ENCODE measurements at regions not wholly inside any gene's neighbourhood (a gene's known extent, or its start where the extent isn't known, plus 50 kb on each side); places are given as distances from the start of the nearest gene placed in this dataset.
A peak's percentile ranks its signal among the peaks of the same experiment; 100 is the strongest.

DNA sequence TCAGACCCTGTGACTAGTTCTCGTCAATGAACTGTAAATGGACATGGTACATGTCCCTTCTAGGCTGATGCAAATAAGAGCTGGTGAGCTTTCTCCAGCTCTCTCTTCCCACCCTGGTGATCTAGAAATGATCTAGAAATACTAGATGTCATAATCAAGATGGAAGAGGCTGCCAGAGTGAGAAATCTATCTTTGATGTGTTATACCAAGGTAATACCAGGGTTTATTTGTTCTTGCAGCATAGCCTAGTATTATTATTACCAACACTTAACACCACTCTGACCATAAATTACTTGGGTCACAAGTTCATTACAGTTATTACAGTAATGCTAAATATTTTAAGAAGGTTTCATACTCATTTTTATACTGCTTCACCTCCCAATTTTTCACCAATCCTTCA is 138.4 kb upstream of the LMCD1 start:
- TF ChIP-seq, protein P1, sequence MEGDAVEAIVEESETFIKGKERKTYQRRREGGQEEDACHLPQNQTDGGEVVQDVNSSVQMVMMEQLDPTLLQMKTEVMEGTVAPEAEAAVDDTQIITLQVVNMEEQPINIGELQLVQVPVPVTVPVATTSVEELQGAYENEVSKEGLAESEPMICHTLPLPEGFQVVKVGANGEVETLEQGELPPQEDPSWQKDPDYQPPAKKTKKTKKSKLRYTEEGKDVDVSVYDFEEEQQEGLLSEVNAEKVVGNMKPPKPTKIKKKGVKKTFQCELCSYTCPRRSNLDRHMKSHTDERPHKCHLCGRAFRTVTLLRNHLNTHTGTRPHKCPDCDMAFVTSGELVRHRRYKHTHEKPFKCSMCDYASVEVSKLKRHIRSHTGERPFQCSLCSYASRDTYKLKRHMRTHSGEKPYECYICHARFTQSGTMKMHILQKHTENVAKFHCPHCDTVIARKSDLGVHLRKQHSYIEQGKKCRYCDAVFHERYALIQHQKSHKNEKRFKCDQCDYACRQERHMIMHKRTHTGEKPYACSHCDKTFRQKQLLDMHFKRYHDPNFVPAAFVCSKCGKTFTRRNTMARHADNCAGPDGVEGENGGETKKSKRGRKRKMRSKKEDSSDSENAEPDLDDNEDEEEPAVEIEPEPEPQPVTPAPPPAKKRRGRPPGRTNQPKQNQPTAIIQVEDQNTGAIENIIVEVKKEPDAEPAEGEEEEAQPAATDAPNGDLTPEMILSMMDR (IDR thresholded peaks at IDR 0.05; ENCODE audit: insufficient read depth, low read length, severe bottlenecking), result no peak
- Histone ChIP-seq H3K36me3 (ENCODE audit: control insufficient read depth, insufficient read depth, low read length) (no peaks in the 10 kb centered on the region), H3K27me3 (ENCODE audit: control insufficient read depth, insufficient read depth, low read length) (no peaks in the 10 kb centered on the region), H3K4me3 (ENCODE audit: low read depth, low read length) (no peak overlapping the region)
- no peak for FAIRE-seq
- no peak for DNase-seq (ENCODE audit: low read depth)

DNA sequence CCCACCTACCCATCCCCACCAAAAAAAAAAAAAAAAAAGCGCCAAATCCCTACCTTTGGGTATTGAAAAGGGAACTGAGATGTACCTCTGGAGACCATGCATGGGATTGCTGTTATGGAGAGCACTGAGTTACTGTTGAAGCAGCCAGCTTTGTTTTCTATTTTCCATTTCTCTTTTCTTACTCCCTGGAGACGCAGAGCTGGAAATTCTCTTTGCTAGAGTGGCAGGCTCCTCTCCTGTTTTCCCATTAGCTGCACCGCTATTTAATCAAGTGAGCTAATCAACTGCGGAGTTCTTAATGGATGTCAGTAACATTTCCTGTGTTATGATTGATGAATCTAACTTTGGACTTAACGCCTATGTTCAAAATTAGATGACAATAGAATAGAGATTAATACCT is 136.1 kb upstream of the LMCD1 start:
- Histone ChIP-seq H3K27me3 (ENCODE audit: control insufficient read depth, insufficient read depth, low read length) (no peaks in the 10 kb centered on the region), H3K36me3 (ENCODE audit: control insufficient read depth, insufficient read depth, low read length) (no peaks in the 10 kb centered on the region), H3K4me3 (ENCODE audit: low read depth, low read length) (no peak overlapping the region)
- no peak for FAIRE-seq
- TF ChIP-seq, protein P1 (IDR thresholded peaks at IDR 0.05; ENCODE audit: insufficient read depth, low read length, severe bottlenecking), result no peak
- DNase-seq (ENCODE audit: low read depth), result no peak

DNA sequence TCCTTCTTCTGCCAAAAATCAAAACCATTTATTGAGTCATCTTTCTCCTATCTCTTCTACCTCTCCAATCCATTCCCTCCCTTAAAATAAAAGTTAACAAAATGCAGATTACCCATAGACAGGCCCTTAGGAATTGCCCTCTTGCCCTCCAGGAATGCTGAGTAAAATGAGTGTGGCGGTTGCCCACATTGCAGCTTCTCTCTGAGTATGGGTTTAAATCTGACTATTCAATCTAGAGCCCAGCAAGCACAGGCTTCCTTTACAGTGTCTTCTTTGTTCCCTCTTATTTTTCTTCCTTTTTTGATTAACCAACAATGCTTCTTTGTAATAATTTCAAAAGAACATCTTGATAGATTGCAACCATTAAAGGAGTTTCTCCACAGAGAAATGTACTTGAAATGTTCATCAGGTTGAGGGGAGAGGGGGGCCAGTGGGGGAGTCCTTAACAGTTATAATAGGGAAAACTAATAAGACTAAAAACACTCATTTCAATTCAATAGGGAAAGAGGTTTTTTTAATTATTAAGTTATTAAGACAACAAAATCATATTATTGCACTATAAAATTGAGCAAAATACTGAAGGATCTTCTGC is 135.3 kb upstream of the LMCD1 start:
- no peak overlapping the region for H3K4me3 ChIP-seq (ENCODE audit: low read depth, low read length)
- no peaks in the 10 kb centered on the region for H3K36me3 ChIP-seq (ENCODE audit: control insufficient read depth, insufficient read depth, low read length)
- TF ChIP-seq, protein P1 (IDR thresholded peaks at IDR 0.05; ENCODE audit: insufficient read depth, low read length, severe bottlenecking), result no peak
- FAIRE-seq, result no peak
- DNase-seq (ENCODE audit: low read depth), result no peak
- H3K27me3 ChIP-seq (ENCODE audit: control insufficient read depth, insufficient read depth, low read length), result no peaks in the 10 kb centered on the region

DNA sequence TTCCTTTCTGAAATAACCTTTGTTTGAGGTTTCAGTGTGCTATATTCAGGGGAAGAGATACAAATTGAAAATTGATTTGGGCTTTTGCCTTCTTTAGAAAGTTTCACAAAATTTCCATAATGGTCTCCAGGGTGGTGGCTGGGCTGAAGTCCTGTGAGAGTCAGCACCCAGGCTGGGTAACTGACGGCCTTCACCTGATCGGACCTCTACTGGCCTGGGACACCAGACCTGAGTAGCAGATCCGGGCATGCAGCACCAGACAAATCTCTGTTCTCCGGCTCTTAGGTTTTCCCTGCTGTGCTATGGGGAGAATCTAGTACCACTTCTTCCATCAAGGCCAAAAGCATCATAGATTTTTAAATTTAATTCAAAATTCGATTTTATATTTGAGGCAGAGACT is 133.0 kb upstream of the LMCD1 start:
- FAIRE-seq (no peak), DNase-seq (ENCODE audit: low read depth) (no peak)
- Histone ChIP-seq H3K36me3 (ENCODE audit: control insufficient read depth, insufficient read depth, low read length) (no peaks in the 10 kb centered on the region), H3K27me3 (ENCODE audit: control insufficient read depth, insufficient read depth, low read length) (no peaks in the 10 kb centered on the region), H3K4me3 (ENCODE audit: low read depth, low read length) (no peak overlapping the region)
- TF ChIP-seq, protein P1 (IDR thresholded peaks at IDR 0.05; ENCODE audit: insufficient read depth, low read length, severe bottlenecking), result no peak

DNA sequence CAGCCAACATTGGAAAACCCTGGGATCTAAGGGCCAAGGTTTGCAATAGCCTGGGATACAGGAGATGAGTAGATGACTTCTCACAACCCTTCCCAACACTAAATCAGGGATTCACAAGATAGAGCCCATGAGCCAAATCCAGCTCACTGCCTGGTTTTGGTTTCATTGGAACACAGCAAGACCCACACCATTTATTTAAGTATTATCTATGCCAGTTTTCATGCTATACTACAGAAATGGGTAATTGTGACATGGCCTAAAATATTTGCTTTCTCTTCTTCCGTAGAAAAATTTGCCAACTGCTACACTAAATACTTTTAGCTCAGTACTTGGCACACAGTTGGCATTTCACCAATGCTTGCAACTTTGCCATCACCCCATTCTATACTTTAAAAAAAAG is 132.0 kb upstream of the LMCD1 start:
- no peaks in the 10 kb centered on the region for H3K36me3 ChIP-seq (ENCODE audit: control insufficient read depth, insufficient read depth, low read length)
- TF ChIP-seq, protein P1 (IDR thresholded peaks at IDR 0.05; ENCODE audit: insufficient read depth, low read length, severe bottlenecking), result no peak
- FAIRE-seq (no peak), DNase-seq (ENCODE audit: low read depth) (no peak)
- H3K4me3 ChIP-seq (ENCODE audit: low read depth, low read length), result no peak overlapping the region
- H3K27me3 ChIP-seq (ENCODE audit: control insufficient read depth, insufficient read depth, low read length), result no peaks in the 10 kb centered on the region

DNA sequence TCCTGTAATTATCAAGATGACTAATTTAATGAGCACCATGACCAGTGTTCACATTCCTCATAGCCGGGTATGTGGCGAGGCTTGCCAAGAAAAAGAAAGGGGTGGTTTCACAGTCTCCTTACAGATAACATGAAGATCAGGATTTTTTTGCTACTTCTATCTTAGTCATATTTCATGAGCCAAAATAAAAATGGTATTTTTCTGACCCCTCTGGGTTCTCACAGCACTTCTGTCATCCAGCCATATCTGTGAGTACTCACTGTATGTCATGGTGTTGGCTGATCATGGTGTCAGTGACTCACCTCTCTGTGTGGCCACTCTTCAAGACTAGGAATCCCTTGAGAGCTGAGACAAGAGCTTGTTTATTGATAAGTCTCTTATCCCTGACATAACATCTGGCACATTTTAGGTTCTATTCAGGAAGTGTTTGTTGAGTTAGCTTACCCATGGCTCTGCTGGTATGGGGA is 130.5 kb upstream of the LMCD1 start:
- Histone ChIP-seq H3K27me3 (ENCODE audit: control insufficient read depth, insufficient read depth, low read length) (no peaks in the 10 kb centered on the region), H3K4me3 (ENCODE audit: low read depth, low read length) (no peak overlapping the region), H3K36me3 (ENCODE audit: control insufficient read depth, insufficient read depth, low read length) (no peaks in the 10 kb centered on the region)
- TF ChIP-seq, protein P1 (IDR thresholded peaks at IDR 0.05; ENCODE audit: insufficient read depth, low read length, severe bottlenecking), result no peak
- peak; percentile 38 for DNase-seq (ENCODE audit: low read depth)
- no peak for FAIRE-seq

Measured in bronchial epithelial cell (primary cell).